OCI-LY3 (cell line): ENCODE measurements at regions not wholly inside any gene's neighbourhood (a gene's known extent, or its start where the extent isn't known, plus 50 kb on each side); places are given as distances from the start of the nearest gene placed in this dataset.
"Not testable (repeated sequence)": the region's sequence is repeated elsewhere in the genome, so short reads cannot be mapped to it uniquely, and the experiment has no call there.

Experiments used
- H2AFZ ChIP-seq: fragments of 200-600, 300-600 bp; shearing (Covaris generic); 2 replicates; pipeline ENCODE4 v1.6.0; 2014; ENCODE audit warnings: antibody characterized with exemption, low read depth, low read length
- H3K27ac ChIP-seq: fragments of 200-600, 300-600 bp; sonication (generic); 2 replicates; pipeline ENCODE4 v1.5.1; 2014; ENCODE audit warnings: mild to moderate bottlenecking, low read length, moderate library complexity, mixed read lengths
- H3K27me3 ChIP-seq: fragments of 200-600, 300-600 bp; sonication (generic); 2 replicates; pipeline ENCODE4 v1.6.1; 2014; ENCODE audit warnings: low read depth, low read length, mixed read lengths
- H3K36me3 ChIP-seq: fragments of 200-600, 300-600 bp; sonication (generic); replicated peaks from 2 replicates; pipeline ENCODE3; 2014; ENCODE audit warnings: low read depth, low read length, mixed read lengths
- H3K4me1 ChIP-seq: fragments of 300-600, 200-600 bp; sonication (generic); 2 replicates; pipeline ENCODE4 v1.6.1; 2014; ENCODE audit warnings: low read length, mixed read lengths
- H3K4me2 ChIP-seq: fragments of 200-600, 300-600 bp; sonication (generic); 2 replicates; pipeline ENCODE4 v1.6.1; 2014; ENCODE audit warnings: low read length, mixed read lengths
- H3K4me3 ChIP-seq: fragments of 300-600, 200-600 bp; sonication (generic); 2 replicates; pipeline ENCODE4 v1.5.1; 2014; ENCODE audit warnings: antibody characterized with exemption, mild to moderate bottlenecking, low read length, moderate library complexity
- H3K79me2 ChIP-seq: fragments of 300-600, 200-600 bp; shearing (Covaris generic); 2 replicates; pipeline ENCODE4 v1.6.1; 2014; ENCODE audit warnings: mild to moderate bottlenecking, low read length, mixed read lengths
- H3K9ac ChIP-seq: fragments of 300-600, 200-600 bp; shearing (Covaris generic); 2 replicates; pipeline ENCODE4 v1.6.0; 2014; ENCODE audit warnings: mild to moderate bottlenecking, low read length, moderate library complexity
- H3K9me3 ChIP-seq: fragments of 200-600, 300-600 bp; shearing (Covaris generic); 2 replicates; pipeline ENCODE4 v1.6.1; 2014; ENCODE audit warnings: low read length, mixed read lengths; ENCODE audit not compliant: insufficient read depth
- H4K20me1 ChIP-seq: fragments of 200-600, 300-600 bp; sonication (generic); 2 replicates; pipeline ENCODE4 v1.6.1; 2016; ENCODE audit warnings: low read length, mixed read lengths; ENCODE audit not compliant: insufficient read depth
- CTCF ChIP-seq: fragments of 200-600, 300-600 bp; sonication (generic); IDR thresholded peaks from 2 replicates; pipeline ENCODE4 v1.5.1; 2014; ENCODE audit warnings: antibody characterized with exemption, low read length, low read depth
- EZH2phosphoT487 ChIP-seq: fragments of 200-600 bp; shearing (Covaris generic); IDR thresholded peaks from 2 replicates; pipeline ENCODE4 v1.6.1; 2018; ENCODE audit warnings: antibody characterized with exemption, mixed run types, low read depth

- Histone ChIP-seq H4K20me1 (no peaks in the 10 kb centered on the region), H3K4me3 (no peak overlapping the region), H3K79me2 (no peaks in the 10 kb centered on the region), H3K4me2 (no peak overlapping the region), H3K27ac (no peak overlapping the region), H3K27me3 (no peaks in the 10 kb centered on the region), H3K9ac (no peak overlapping the region), H3K9me3 (no peaks in the 10 kb centered on the region), H3K36me3 (no peaks in the 10 kb centered on the region), H2AFZ (no peak overlapping the region), H3K4me1 (no peaks in the 10 kb centered on the region)
- TF ChIP-seq EZH2phosphoT487 (no peak), CTCF (no peak)
These were observed 368.5 kb upstream of the DPYD start for GRCh38 chr1:98289311-98289710.

GRCh38 chr1:98288494-98288893 is 367.7 kb upstream of the DPYD start:
- Histone ChIP-seq H4K20me1 (no peaks in the 10 kb centered on the region), H3K4me3 (no peak overlapping the region), H3K9ac (no peak overlapping the region), H3K36me3 (no peaks in the 10 kb centered on the region), H3K4me1 (no peaks in the 10 kb centered on the region), H3K27me3 (no peaks in the 10 kb centered on the region), H3K27ac (no peak overlapping the region), H3K9me3 (no peaks in the 10 kb centered on the region), H3K79me2 (no peaks in the 10 kb centered on the region), H2AFZ (no peak overlapping the region), H3K4me2 (no peak overlapping the region)
- no peak for TF ChIP-seq EZH2phosphoT487
- no peak for TF ChIP-seq CTCF

- Histone ChIP-seq H3K36me3 (no peaks in the 10 kb centered on the region), H3K9ac (no peak overlapping the region), H3K4me1 (no peaks in the 10 kb centered on the region), H3K27me3 (no peaks in the 10 kb centered on the region), H3K27ac (no peak overlapping the region), H3K4me2 (no peak overlapping the region), H4K20me1 (no peaks in the 10 kb centered on the region), H3K9me3 (no peaks in the 10 kb centered on the region), H2AFZ (no peak overlapping the region), H3K4me3 (no peak overlapping the region), H3K79me2 (no peaks in the 10 kb centered on the region)
- no peak for TF ChIP-seq EZH2phosphoT487
- no peak for TF ChIP-seq CTCF
These were observed 366.8 kb upstream of the DPYD start for GRCh38 chr1:98287626-98288025.

- Histone ChIP-seq H3K27ac (no peak overlapping the region), H3K4me3 (no peak overlapping the region), H3K9ac (no peak overlapping the region), H3K79me2 (no peaks in the 10 kb centered on the region), H4K20me1 (no peaks in the 10 kb centered on the region), H3K4me1 (no peaks in the 10 kb centered on the region), H2AFZ (no peak overlapping the region), H3K4me2 (no peak overlapping the region), H3K27me3 (no peaks in the 10 kb centered on the region), H3K9me3 (no peaks in the 10 kb centered on the region), H3K36me3 (no peaks in the 10 kb centered on the region)
- TF ChIP-seq EZH2phosphoT487 (no peak), CTCF (no peak)
These were observed 365.8 kb upstream of the DPYD start for GRCh38 chr1:98286656-98287055.

GRCh38 chr1:98285286-98285685 is 364.5 kb upstream of the DPYD start:
- H3K4me3 ChIP-seq, H3K36me3 ChIP-seq, H3K4me1 ChIP-seq, H3K27me3 ChIP-seq, H3K4me2 ChIP-seq, H3K79me2 ChIP-seq, H3K27ac ChIP-seq, H4K20me1 ChIP-seq, H3K9ac ChIP-seq, H3K9me3 ChIP-seq, H2AFZ ChIP-seq: not testable (repeated sequence)
